Naive thymus-derived CD4-positive, alpha-beta T cell (primary cell): ENCODE measurements at regions not wholly inside any gene's neighbourhood (a gene's known extent, or its start where the extent isn't known, plus 50 kb on each side); places are given as distances from the start of the nearest gene placed in this dataset.
A peak's percentile ranks its signal among the peaks of the same experiment; 100 is the strongest.
"Not testable (repeated sequence)": the region's sequence is repeated elsewhere in the genome, so short reads cannot be mapped to it uniquely, and the experiment has no call there.

ENCODE experiments used
- ATAC-seq: fragments of 150-1000 bp; cut with Tn5 transposase; 2 replicates; pipeline ENCODE4 v1.10.0; 2021; ENCODE audit warnings: mild to moderate bottlenecking, moderate library complexity
- CTCF ChIA-PET: fragments of 350-600 bp; sonication (Branson Sonifier 250); formaldehyde crosslinking; loops from one replicate; lab custom pipeline; 2021; ENCODE audit warnings: antibody characterized with exemption; lab: Charles Lee
- POLR2A ChIA-PET: fragments of 350-600 bp; sonication (Branson Sonifier 250); formaldehyde crosslinking; loops from one replicate; lab custom pipeline; 2021; ENCODE audit warnings: antibody characterized with exemption, inconsistent platforms; lab: Charles Lee
- DNase-seq, 9 donors: peaks; one replicate each; pipeline versions ENCODE4 v3.0.0 to v3.0.0-alpha.2; 2020 to 2022; ENCODE audit warnings: mixed read lengths in 1 of 9
- H3K27ac ChIP-seq: one replicate; pipeline ENCODE4 v1.7.0; 2013; ENCODE audit warnings: mild to moderate bottlenecking, low read depth, low read length, moderate library complexity
- H3K27me3 ChIP-seq, 2 donors: one replicate each; pipeline ENCODE4 v1.7.0; 2013; ENCODE audit warnings: low read length in 2 of 2, mild to moderate bottlenecking in 2 of 2, moderate library complexity in 2 of 2; ENCODE audit not compliant: control insufficient read depth in 2 of 2, insufficient read depth in 2 of 2
- H3K36me3 ChIP-seq, 3 experiments: 1 replicate in 2 of 3; 2 replicates in 1 of 3; pipeline ENCODE4 v1.7.0; 2013; ENCODE audit warnings: low read length in 3 of 3, mild to moderate bottlenecking in 3 of 3, moderate library complexity in 1 of 3; ENCODE audit not compliant: insufficient read depth in 3 of 3, control insufficient read depth in 2 of 3
- H3K4me1 ChIP-seq, 2 donors: one replicate each; pipeline ENCODE4 v1.7.0; 2013; ENCODE audit warnings: low read length in 2 of 2, mild to moderate bottlenecking in 2 of 2, moderate library complexity in 1 of 2; ENCODE audit not compliant: control insufficient read depth in 2 of 2, insufficient read depth in 2 of 2
- H3K4me3 ChIP-seq: 2 replicates; pipeline ENCODE4 v1.7.0; 2013; ENCODE audit warnings: mild to moderate bottlenecking, low read length
- H3K9me3 ChIP-seq, 3 experiments: 1 replicate in 2 of 3; 2 replicates in 1 of 3; pipeline ENCODE4 v1.7.0; 2013; ENCODE audit warnings: low read length in 3 of 3; ENCODE audit not compliant: control insufficient read depth in 2 of 3
- H3K27ac Mint-ChIP-seq, 9 donors: one replicate each; pipeline ENCODE4 v1.8.0; 2020 to 2022; ENCODE audit warnings: mixed read lengths in 9 of 9, mild to moderate bottlenecking in 8 of 9, moderate library complexity in 5 of 9, inconsistent platforms in 2 of 9
- H3K27me3 Mint-ChIP-seq, 5 donors: one replicate each; pipeline ENCODE4 v1.8.0; 2021 to 2022; ENCODE audit warnings: mixed read lengths in 5 of 5, mild to moderate bottlenecking in 1 of 5
- H3K36me3 Mint-ChIP-seq, 5 donors: one replicate each; pipeline ENCODE4 v1.8.0; 2020 to 2022; ENCODE audit warnings: mixed read lengths in 5 of 5, mild to moderate bottlenecking in 3 of 5, inconsistent platforms in 1 of 5
- H3K4me1 Mint-ChIP-seq, 7 donors: one replicate each; pipeline ENCODE4 v1.8.0; 2020 to 2022; ENCODE audit warnings: mixed read lengths in 7 of 7, mild to moderate bottlenecking in 3 of 7, inconsistent platforms in 1 of 7
- H3K4me3 Mint-ChIP-seq, 10 donors: one replicate each; pipeline ENCODE4 v1.8.0; 2020 to 2022; ENCODE audit warnings: mild to moderate bottlenecking in 10 of 10, mixed read lengths in 10 of 10, moderate library complexity in 6 of 10, inconsistent platforms in 2 of 10
- H3K9me3 Mint-ChIP-seq, 11 donors: one replicate each; pipeline ENCODE4 v1.8.0; 2020 to 2022; ENCODE audit warnings: mixed read lengths in 11 of 11, mild to moderate bottlenecking in 4 of 11, inconsistent platforms in 1 of 11, moderate library complexity in 1 of 11
- intact Hi-C, 2 donors: fragments of 100-400 bp; cut with micrococcal nuclease; formaldehyde crosslinking; loops; one replicate each; pipeline ENCODE4 v1.15.1; 2023

DNA sequence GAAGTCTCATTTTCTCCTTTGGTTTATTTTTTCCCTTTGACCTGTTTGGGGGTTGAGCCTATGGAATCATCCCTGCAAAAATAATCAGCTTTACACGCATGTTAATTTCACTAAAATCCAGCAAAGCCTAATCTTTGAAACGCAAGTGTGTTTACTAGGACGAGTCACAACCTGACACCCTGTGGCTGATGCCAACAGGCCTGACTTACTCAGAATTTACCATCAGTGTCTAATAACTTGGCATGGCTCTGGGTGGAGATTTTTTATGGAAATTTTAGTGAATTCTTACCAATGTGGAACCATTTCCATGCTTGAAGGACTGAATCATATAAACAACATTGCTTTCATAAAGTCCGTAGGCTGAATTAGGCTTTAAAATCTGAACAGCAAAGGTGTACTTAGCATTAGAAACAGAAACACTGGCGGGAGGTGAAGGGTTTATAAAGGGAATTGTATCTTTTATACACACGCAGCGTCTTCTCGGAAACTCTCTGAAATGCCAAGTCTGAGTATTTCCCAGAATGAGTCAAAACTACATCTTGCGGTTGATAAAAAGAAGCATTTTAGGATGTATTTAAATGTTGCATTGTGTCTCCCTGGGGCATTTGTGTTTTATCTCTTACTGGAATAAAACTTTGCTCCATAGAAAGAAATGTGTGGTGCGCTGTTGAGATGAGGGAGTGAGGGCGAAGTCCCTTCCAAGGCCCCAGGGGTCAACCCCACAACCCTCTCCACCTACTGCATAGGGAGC lies 81.2 kb downstream of the DACT2 start:
- Mint-ChIP-seq H3K4me1 (peaks cover 0 to 5% (median 0%) of the 10 kb centered on the region in 7 donors), H3K27me3 (peaks cover 0 to 9% (median 5%) of the 10 kb centered on the region in 5 donors), H3K4me3 (peak overlapping the region in 1 of 10 donors; percentile 12), H3K36me3 (no peaks in the 10 kb centered on the region), H3K9me3 (peaks cover 0 to 4% (median 0%) of the 10 kb centered on the region in 11 donors), H3K27ac (peak overlapping the region in 1 of 9 donors; percentile 23)
- Histone ChIP-seq H3K27me3 (no peaks in the 10 kb centered on the region), H3K9me3 (no peaks in the 10 kb centered on the region), H3K36me3 (no peaks in the 10 kb centered on the region), H3K4me1 (no peaks in the 10 kb centered on the region), H3K27ac (no peak overlapping the region), H3K4me3 (no peak overlapping the region)
- ChIA-PET POLR2A (no interaction called here), CTCF (no interaction called here)
- DNase-seq (no peak), ATAC-seq (no peak)
- intact Hi-C loops, result no loop called here

DNA sequence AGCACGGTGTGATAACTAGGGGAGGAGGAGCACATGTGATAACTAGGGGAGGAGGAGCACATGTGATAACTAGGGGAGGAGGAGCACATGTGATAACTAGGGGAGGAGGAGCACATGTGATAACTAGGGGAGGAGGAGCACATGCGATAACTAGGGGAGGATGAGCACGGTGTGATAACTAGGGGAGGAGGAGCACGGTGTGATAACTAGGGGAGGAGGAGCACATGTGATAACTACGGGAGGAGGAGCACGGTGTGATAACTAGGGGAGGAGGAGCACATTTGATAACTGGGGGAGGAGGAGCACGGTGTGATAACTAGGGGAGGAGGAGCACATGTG lies 85.7 kb downstream of the DACT2 start:
- H3K36me3 Mint-ChIP-seq, H3K4me3 ChIP-seq, H3K9me3 Mint-ChIP-seq, DNase-seq, H3K27me3 ChIP-seq, H3K4me3 Mint-ChIP-seq, H3K4me1 Mint-ChIP-seq, ATAC-seq, H3K9me3 ChIP-seq, H3K27ac Mint-ChIP-seq, H3K36me3 ChIP-seq, H3K27ac ChIP-seq, intact Hi-C loops, POLR2A ChIA-PET, H3K4me1 ChIP-seq, CTCF ChIA-PET: not testable (repeated sequence)
- peaks cover 3 to 21% (median 12%) of the 10 kb centered on the region in 5 donors for H3K27me3 Mint-ChIP-seq

DNA sequence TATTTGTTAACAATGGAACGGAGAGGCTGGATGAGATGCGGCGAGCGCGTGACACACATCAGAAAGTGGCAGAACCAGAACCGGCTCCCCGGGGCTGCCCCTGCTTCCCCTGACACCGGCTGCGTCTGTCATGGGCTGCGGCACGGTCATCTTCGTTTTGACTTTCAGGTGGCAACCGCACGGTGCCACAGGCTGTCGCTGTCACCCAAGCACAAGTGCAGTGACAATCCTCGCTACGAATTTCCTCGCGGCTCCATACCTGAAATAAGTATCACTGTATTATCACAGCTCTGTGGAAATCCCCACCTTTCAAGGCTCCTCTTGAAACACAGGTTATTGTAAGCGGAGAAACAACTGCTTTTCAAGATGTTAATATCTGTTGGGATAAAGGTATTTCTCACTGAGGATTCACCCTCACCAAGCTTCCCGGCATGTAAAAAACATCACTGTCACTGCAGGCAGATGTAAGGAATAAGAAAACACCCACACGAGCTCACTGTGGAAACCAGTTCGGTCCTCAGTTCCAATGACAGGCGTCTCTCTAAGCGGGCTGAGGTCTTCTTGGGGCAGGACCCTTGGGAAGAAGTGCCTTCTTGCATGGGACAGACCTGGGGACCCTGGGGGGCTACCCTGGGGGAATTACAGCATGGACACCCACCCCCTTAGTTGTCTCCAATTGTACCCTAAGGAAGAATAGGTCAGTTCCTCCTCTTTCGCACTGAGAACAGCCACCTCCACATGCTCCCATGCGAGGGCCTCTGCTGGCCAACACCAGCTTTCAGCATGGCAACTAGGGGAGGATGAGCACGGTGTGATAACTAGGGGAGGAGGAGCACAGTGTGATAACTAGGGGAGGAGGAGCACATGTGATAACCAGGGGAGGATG lies 86.3 kb downstream of the DACT2 start:
- intact Hi-C loops, result no loop called here

DNA sequence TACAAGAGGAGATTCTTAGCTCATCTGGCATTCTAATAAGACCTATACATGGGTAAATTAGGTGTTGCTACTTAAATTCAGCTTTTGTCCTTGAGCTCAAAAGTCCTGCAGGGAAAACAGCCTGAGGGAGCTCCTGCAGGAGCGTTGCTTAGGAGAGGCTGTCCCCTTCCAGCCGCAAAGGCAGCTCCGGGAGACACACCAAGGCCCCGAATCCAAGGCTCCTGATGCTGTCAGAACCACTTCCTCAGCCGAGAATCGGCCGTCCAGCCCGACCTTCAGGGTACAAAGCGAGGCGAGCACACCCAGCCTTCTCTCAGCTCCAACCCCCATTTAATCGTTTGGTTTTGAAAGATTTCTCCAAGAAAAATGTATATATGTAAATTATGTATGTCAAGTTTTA lies 87.0 kb downstream of the DACT2 start:
- ChIA-PET CTCF (no interaction called here), POLR2A (no interaction called here)
- H3K27me3 ChIP-seq, result no peaks in the 10 kb centered on the region
- Mint-ChIP-seq H3K27me3 (peaks cover 3 to 28% (median 13%) of the 10 kb centered on the region in 5 donors), H3K27ac (no peak overlapping the region), H3K36me3 (no peaks in the 10 kb centered on the region), H3K4me3 (no peak overlapping the region), H3K9me3 (no peaks in the 10 kb centered on the region), H3K4me1 (no peaks in the 10 kb centered on the region)
- no peak for DNase-seq
- no peak overlapping the region for H3K4me3 ChIP-seq
- no peak overlapping the region for H3K27ac ChIP-seq
- intact Hi-C loops, result no loop called here
- no peaks in the 10 kb centered on the region for H3K9me3 ChIP-seq
- ATAC-seq, result no peak
- no peaks in the 10 kb centered on the region for H3K4me1 ChIP-seq
- H3K36me3 ChIP-seq, result no peaks in the 10 kb centered on the region

More for the DNA sequence above, 86.3 kb downstream of the DACT2 start:
- peaks cover 3 to 25% (median 13%) of the 10 kb centered on the region in 5 donors for H3K27me3 Mint-ChIP-seq
- no peaks in the 10 kb centered on the region for H3K4me1 Mint-ChIP-seq
- no peak overlapping the region for H3K27ac ChIP-seq
- DNase-seq (no peak), ATAC-seq (no peak)
- no peaks in the 10 kb centered on the region for H3K9me3 ChIP-seq
- H3K36me3 ChIP-seq, result no peaks in the 10 kb centered on the region
- H3K4me3 ChIP-seq, result no peak overlapping the region
- no peak overlapping the region for H3K27ac Mint-ChIP-seq
- H3K4me1 ChIP-seq, result no peaks in the 10 kb centered on the region
- POLR2A ChIA-PET, result no interaction called here
- no peaks in the 10 kb centered on the region for H3K36me3 Mint-ChIP-seq
- no peaks in the 10 kb centered on the region for H3K9me3 Mint-ChIP-seq
- CTCF ChIA-PET, result no interaction called here
- H3K27me3 ChIP-seq, result no peaks in the 10 kb centered on the region
- H3K4me3 Mint-ChIP-seq, result no peak overlapping the region

DNA sequence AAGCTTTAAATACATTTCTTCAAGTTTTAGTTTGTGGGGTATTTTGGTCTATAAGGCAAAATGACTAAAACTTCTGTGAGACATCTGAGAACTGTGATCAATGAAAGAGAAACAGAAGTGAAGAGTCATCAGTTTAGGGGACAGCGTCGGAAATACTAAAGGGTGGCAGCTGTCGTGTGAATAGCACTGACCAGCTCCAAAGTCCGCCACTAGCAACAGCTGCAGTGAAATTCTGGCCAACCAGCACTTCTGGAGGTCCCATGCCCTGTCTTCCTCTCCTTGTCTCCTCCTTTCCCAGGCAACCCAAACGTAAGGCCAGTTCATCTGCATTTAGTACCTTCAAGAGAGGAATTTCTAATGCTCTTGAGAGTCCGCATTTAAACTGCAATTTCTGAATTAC lies 87.5 kb downstream of the DACT2 start:
- CTCF ChIA-PET, result no interaction called here
- Histone ChIP-seq H3K36me3 (no peaks in the 10 kb centered on the region), H3K4me3 (no peak overlapping the region), H3K9me3 (no peaks in the 10 kb centered on the region), H3K27ac (no peak overlapping the region), H3K27me3 (no peaks in the 10 kb centered on the region), H3K4me1 (no peaks in the 10 kb centered on the region)
- H3K4me1 Mint-ChIP-seq, result no peaks in the 10 kb centered on the region
- H3K36me3 Mint-ChIP-seq, result no peaks in the 10 kb centered on the region
- POLR2A ChIA-PET, result no interaction called here
- intact Hi-C loops, result no loop called here
- no peak overlapping the region for H3K27ac Mint-ChIP-seq
- ATAC-seq (no peak), DNase-seq (no peak)
- peaks cover 3 to 28% (median 13%) of the 10 kb centered on the region in 5 donors for H3K27me3 Mint-ChIP-seq
- no peaks in the 10 kb centered on the region for H3K9me3 Mint-ChIP-seq
- H3K4me3 Mint-ChIP-seq, result no peak overlapping the region

DNA sequence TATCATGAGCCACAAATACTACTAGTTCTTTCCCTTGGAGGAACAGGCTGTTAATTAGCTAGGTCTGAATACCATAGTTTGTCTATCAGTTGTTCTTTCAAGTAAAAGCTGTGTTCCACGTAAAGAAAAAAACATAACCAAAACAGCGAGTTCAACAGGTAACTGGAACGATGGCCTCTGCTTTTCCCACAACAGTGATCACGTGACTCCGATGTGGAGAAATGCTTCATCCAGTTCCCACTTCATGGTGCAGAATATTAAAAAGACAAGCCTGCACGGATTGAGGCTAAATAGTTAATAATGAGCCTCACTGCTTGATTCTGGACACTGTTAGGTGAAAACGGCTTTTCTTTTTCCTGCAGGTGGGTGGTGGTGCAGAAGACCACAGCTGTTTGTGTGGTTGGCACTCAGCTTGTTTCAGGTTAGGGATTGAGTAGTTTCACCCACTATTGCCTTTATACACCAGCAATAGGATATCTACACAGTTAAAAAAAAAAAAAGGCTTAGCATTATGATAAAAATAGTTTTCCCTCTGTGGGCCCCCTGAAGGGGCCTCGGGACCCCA lies 88.1 kb downstream of the DACT2 start:
- Mint-ChIP-seq H3K36me3 (no peaks in the 10 kb centered on the region), H3K9me3 (no peaks in the 10 kb centered on the region), H3K4me1 (no peaks in the 10 kb centered on the region), H3K4me3 (no peak overlapping the region), H3K27me3 (peaks cover 5 to 28% (median 13%) of the 10 kb centered on the region in 5 donors), H3K27ac (no peak overlapping the region)
- CTCF ChIA-PET, result no interaction called here
- POLR2A ChIA-PET, result no interaction called here
- Histone ChIP-seq H3K27me3 (no peaks in the 10 kb centered on the region), H3K27ac (no peak overlapping the region), H3K4me1 (no peaks in the 10 kb centered on the region), H3K9me3 (no peaks in the 10 kb centered on the region), H3K36me3 (no peaks in the 10 kb centered on the region), H3K4me3 (no peak overlapping the region)
- intact Hi-C loops, result no loop called here
- DNase-seq (no peak), ATAC-seq (no peak)
